MM.1S (cell line): ENCODE measurements at regions not wholly inside any gene's neighbourhood (a gene's known extent, or its start where the extent isn't known, plus 50 kb on each side); places are given as distances from the start of the nearest gene placed in this dataset.

Source experiments
- DNase-seq: peaks from one replicate; pipeline ENCODE4 v3.0.0-alpha.2; 2015
- H2AFZ ChIP-seq: fragments of 300-600 bp; sonication (generic); 2 replicates; pipeline ENCODE4 v1.6.0; 2016; ENCODE audit warnings: antibody characterized with exemption, low read length
- H3F3A ChIP-seq: fragments of 300-600 bp; sonication (generic); 2 replicates; pipeline ENCODE4 v1.6.1; 2016; ENCODE audit warnings: mild to moderate bottlenecking, antibody characterized with exemption, low read length, moderate library complexity, mixed read lengths; ENCODE audit not compliant: insufficient read depth
- H3K27ac ChIP-seq: fragments of 300-600 bp; sonication (generic); 2 replicates; pipeline ENCODE4 v1.5.1; 2016; ENCODE audit warnings: mild to moderate bottlenecking, low read length
- H3K27me3 ChIP-seq: fragments of 300-600 bp; sonication (generic); replicated peaks from 2 replicates; pipeline ENCODE4 v1.6.0; 2016; ENCODE audit warnings: low read length; ENCODE audit not compliant: insufficient read depth
- H3K36me3 ChIP-seq: fragments of 300-600 bp; sonication (generic); replicated peaks from 2 replicates; pipeline ENCODE4 v1.6.1; 2016; ENCODE audit warnings: mild to moderate bottlenecking, low read length, mixed read lengths; ENCODE audit not compliant: insufficient read depth
- H3K4me1 ChIP-seq: fragments of 300-600 bp; sonication (generic); 2 replicates; pipeline ENCODE4 v1.6.1; 2016; ENCODE audit warnings: low read length, mixed read lengths
- H3K4me2 ChIP-seq: fragments of 300-600 bp; sonication (generic); 2 replicates; pipeline ENCODE4 v1.6.0; 2016; ENCODE audit warnings: low read depth, low read length
- H3K4me3 ChIP-seq: fragments of 300-600 bp; sonication (generic); 2 replicates; pipeline ENCODE4 v1.5.1; 2016; ENCODE audit warnings: low read length, mixed read lengths
- H3K79me2 ChIP-seq: fragments of 300-600 bp; sonication (generic); 2 replicates; pipeline ENCODE4 v1.6.1; 2016; ENCODE audit warnings: mixed run types, low read length, mixed read lengths
- H3K9ac ChIP-seq: fragments of 300-600 bp; sonication (generic); 2 replicates; pipeline ENCODE4 v1.6.1; 2016; ENCODE audit warnings: low read length, mixed read lengths
- H3K9me2 ChIP-seq: fragments of 300-600 bp; sonication (generic); replicated peaks from 2 replicates; pipeline ENCODE4 v1.6.1; 2016; ENCODE audit warnings: mild to moderate bottlenecking, low read length, mixed read lengths; ENCODE audit not compliant: insufficient read depth
- H3K9me3 ChIP-seq: fragments of 300-600 bp; sonication (generic); replicated peaks from 2 replicates; pipeline ENCODE4 v1.6.1; 2016; ENCODE audit warnings: mild to moderate bottlenecking, low read length, mixed read lengths; ENCODE audit not compliant: insufficient read depth
- H4K20me1 ChIP-seq: fragments of 300-600 bp; sonication (generic); 2 replicates; pipeline ENCODE4 v1.6.1; 2016; ENCODE audit warnings: mild to moderate bottlenecking, low read length, moderate library complexity, mixed read lengths; ENCODE audit not compliant: insufficient read depth
- CTCF ChIP-seq: fragments of 300-600 bp; sonication (generic); IDR thresholded peaks from 2 replicates; pipeline ENCODE4 v1.5.1; 2016; ENCODE audit warnings: antibody characterized with exemption, low read length, mixed read lengths
- EZH2 ChIP-seq: fragments of 300-600 bp; sonication (generic); optimal IDR thresholded peaks from 2 replicates; pipeline ENCODE3; 2017; ENCODE audit warnings: low read depth, mild to moderate bottlenecking, antibody characterized with exemption, low read length, mixed read lengths
- EZH2phosphoT487 ChIP-seq: fragments of 300-600 bp; sonication (generic); IDR thresholded peaks from 2 replicates; pipeline ENCODE4 v1.6.1; 2018; ENCODE audit warnings: antibody characterized with exemption, low read length

GRCh38 chr2:39839261-39839848 is 60.3 kb upstream of the THUMPD2 start:
- no peak for TF ChIP-seq EZH2phosphoT487
- no peak for TF ChIP-seq CTCF
- TF ChIP-seq EZH2, result no peak
- H3K27ac ChIP-seq, result peak overlapping the region; percentile 18; the same call in 1 of the 2 replicates
- no peaks in the 10 kb centered on the region for H4K20me1 ChIP-seq
- H3K9ac ChIP-seq, result no peak overlapping the region
- H3F3A ChIP-seq, result peaks cover 12% of the 10 kb centered on the region; the same call in 1 of the 2 replicates
- H3K79me2 ChIP-seq, result no peaks in the 10 kb centered on the region
- no peaks in the 10 kb centered on the region for H3K27me3 ChIP-seq
- H3K9me3 ChIP-seq, result no peaks in the 10 kb centered on the region
- H3K4me1 ChIP-seq, result peaks cover 26% of the 10 kb centered on the region
- peak overlapping the region; percentile 69 for H2AFZ ChIP-seq
- H3K4me3 ChIP-seq, result no peak overlapping the region
- no peaks in the 10 kb centered on the region for H3K36me3 ChIP-seq
- H3K9me2 ChIP-seq, result no peaks in the 10 kb centered on the region
- DNase-seq, result peak; percentile 66
- peak overlapping the region; percentile 57 for H3K4me2 ChIP-seq

GRCh38 chr2:39838589-39838988 is 59.5 kb upstream of the THUMPD2 start:
- peaks cover 12% of the 10 kb centered on the region; the same call in 1 of the 2 replicates for H3F3A ChIP-seq

GRCh38 chr2:39837856-39838453 is 58.9 kb upstream of the THUMPD2 start:
- Histone ChIP-seq H3K36me3 (no peaks in the 10 kb centered on the region), H3K9ac (no peak overlapping the region), H3K4me1 (peaks cover 26% of the 10 kb centered on the region), H3K79me2 (no peaks in the 10 kb centered on the region), H3K9me2 (no peaks in the 10 kb centered on the region), H3K4me2 (no peak overlapping the region), H3K27ac (no peak overlapping the region), H3K4me3 (no peak overlapping the region), H4K20me1 (no peaks in the 10 kb centered on the region), H3K9me3 (no peaks in the 10 kb centered on the region), H3K27me3 (no peaks in the 10 kb centered on the region), H3F3A (peaks cover 12% of the 10 kb centered on the region; the same call in 1 of the 2 replicates), H2AFZ (peak overlapping the region; percentile 59)
- peak; percentile 63 for DNase-seq
- no peak for TF ChIP-seq EZH2
- peak; percentile 94 for TF ChIP-seq CTCF

More at GRCh38 chr2:39838589-39838988, 59.5 kb upstream of the THUMPD2 start:
- no peaks in the 10 kb centered on the region for H4K20me1 ChIP-seq
- DNase-seq, result no peak
- TF ChIP-seq CTCF (no peak), EZH2phosphoT487 (no peak), EZH2 (no peak)
- no peak overlapping the region for H3K4me3 ChIP-seq
- H3K27ac ChIP-seq, result no peak overlapping the region
- H3K27me3 ChIP-seq, result no peaks in the 10 kb centered on the region
- no peak overlapping the region for H3K9ac ChIP-seq
- H3K4me2 ChIP-seq, result peak overlapping the region; percentile 57
- no peaks in the 10 kb centered on the region for H3K79me2 ChIP-seq
- peak overlapping the region; percentile 69 for H2AFZ ChIP-seq
- H3K4me1 ChIP-seq, result peaks cover 26% of the 10 kb centered on the region
- H3K9me3 ChIP-seq, result no peaks in the 10 kb centered on the region
- no peaks in the 10 kb centered on the region for H3K9me2 ChIP-seq
- H3K36me3 ChIP-seq, result no peaks in the 10 kb centered on the region
